MCF 10A (cell line): ENCODE measurements at regions not wholly inside any gene's neighbourhood (a gene's known extent, or its start where the extent isn't known, plus 50 kb on each side); places are given as distances from the start of the nearest gene placed in this dataset.
"Not testable (repeated sequence)": the region's sequence is repeated elsewhere in the genome, so short reads cannot be mapped to it uniquely, and the experiment has no call there.

Source experiments
- BruUV-seq: library from RNA; stranded (reverse); fragments of 400-500 nt; replicated peaks from 2 replicates; lab custom pipeline; 2021; lab: Mats Ljungman, UMichigan
- CTCF ChIA-PET: fragments of 300-600 bp; sonication (Branson Sonifier 250); formaldehyde crosslinking; extraction: SDS; loops from one replicate; lab custom pipeline; 2021; ENCODE audit warnings: antibody characterized with exemption, inconsistent platforms; lab: Yijun Ruan, JAX
- POLR2A ChIA-PET: fragments of 300-600, 350-650 bp; sonication (Branson Sonifier 250); formaldehyde crosslinking; extraction: SDS; loops from one replicate; lab custom pipeline; 2020; ENCODE audit warnings: antibody characterized with exemption, inconsistent platforms; lab: Yijun Ruan, JAX
- DNase-seq: peaks from one replicate; pipeline ENCODE4 v3.0.0-alpha.2; 2018; ENCODE audit not compliant: unreplicated experiment
- H3K27ac Mint-ChIP-seq: one replicate; pipeline ENCODE4 v1.8.0; 2022; ENCODE audit warnings: mild to moderate bottlenecking, low read depth, mixed read lengths; ENCODE audit not compliant: unreplicated experiment
- H3K27me3 Mint-ChIP-seq: one replicate; pipeline ENCODE4 v1.8.0; 2022; ENCODE audit warnings: mixed read lengths; ENCODE audit not compliant: insufficient read depth, unreplicated experiment
- H3K36me3 Mint-ChIP-seq: one replicate; pipeline ENCODE4 v1.8.0; 2022; ENCODE audit warnings: mild to moderate bottlenecking, moderate library complexity, mixed read lengths; ENCODE audit not compliant: insufficient read depth, unreplicated experiment
- H3K4me1 Mint-ChIP-seq: one replicate; pipeline ENCODE4 v1.8.0; 2022; ENCODE audit warnings: mixed read lengths; ENCODE audit not compliant: insufficient read depth, unreplicated experiment
- H3K4me3 Mint-ChIP-seq: one replicate; pipeline ENCODE4 v1.8.0; 2022; ENCODE audit warnings: mild to moderate bottlenecking, moderate library complexity, mixed read lengths; ENCODE audit not compliant: unreplicated experiment
- H3K9me3 Mint-ChIP-seq: one replicate; pipeline ENCODE4 v1.8.0; 2022; ENCODE audit warnings: mixed read lengths; ENCODE audit not compliant: unreplicated experiment
- intact Hi-C: fragments of 100-400 bp; cut with micrococcal nuclease; formaldehyde crosslinking; loops from 2 replicates; pipeline ENCODE4 v1.14.1; 2022
- TF ChIP-seq, protein P1 (sequence below): fragments of 200-600 bp; IDR thresholded peaks from one replicate; pipeline ENCODE4 v1.8.0; 2022; ENCODE audit warnings: antibody characterized with exemption, mild to moderate bottlenecking; ENCODE audit not compliant: unreplicated experiment

DNA sequence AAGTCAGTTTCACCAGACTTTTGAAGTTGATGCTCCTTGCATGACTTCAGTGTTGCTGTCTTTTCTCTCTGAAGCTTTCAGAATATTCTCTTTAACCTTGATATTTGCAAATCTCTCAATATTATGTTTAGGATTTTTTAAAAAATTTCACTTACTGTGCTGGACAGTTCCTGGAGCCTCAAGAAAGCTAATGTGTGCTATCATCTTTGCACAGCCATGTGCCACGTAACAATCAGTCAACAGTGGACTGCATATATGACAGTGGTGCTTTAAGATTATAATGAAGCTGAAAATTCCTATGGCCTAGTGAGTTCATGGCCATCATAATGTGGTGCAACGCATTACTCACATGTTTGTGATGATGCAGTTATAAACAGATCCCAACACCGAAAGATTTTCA lies 59.1 kb upstream of the OGFRL1 start:
- TF ChIP-seq, protein P1, sequence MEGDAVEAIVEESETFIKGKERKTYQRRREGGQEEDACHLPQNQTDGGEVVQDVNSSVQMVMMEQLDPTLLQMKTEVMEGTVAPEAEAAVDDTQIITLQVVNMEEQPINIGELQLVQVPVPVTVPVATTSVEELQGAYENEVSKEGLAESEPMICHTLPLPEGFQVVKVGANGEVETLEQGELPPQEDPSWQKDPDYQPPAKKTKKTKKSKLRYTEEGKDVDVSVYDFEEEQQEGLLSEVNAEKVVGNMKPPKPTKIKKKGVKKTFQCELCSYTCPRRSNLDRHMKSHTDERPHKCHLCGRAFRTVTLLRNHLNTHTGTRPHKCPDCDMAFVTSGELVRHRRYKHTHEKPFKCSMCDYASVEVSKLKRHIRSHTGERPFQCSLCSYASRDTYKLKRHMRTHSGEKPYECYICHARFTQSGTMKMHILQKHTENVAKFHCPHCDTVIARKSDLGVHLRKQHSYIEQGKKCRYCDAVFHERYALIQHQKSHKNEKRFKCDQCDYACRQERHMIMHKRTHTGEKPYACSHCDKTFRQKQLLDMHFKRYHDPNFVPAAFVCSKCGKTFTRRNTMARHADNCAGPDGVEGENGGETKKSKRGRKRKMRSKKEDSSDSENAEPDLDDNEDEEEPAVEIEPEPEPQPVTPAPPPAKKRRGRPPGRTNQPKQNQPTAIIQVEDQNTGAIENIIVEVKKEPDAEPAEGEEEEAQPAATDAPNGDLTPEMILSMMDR: no peak
- BruUV-seq: no TSS peak
- H3K4me3 Mint-ChIP-seq: no peak overlapping the region
- H3K9me3 Mint-ChIP-seq: no peaks in the 10 kb centered on the region
- intact Hi-C loops: no loop called here
- H3K27ac Mint-ChIP-seq: no peak overlapping the region
- no peaks in the 10 kb centered on the region for H3K27me3 Mint-ChIP-seq
- ChIA-PET CTCF (interaction anchor here (0.7 kb wide), 1 partner anchor 41 kb away, joined by 3 read pairs; no protein-coding TSS in a partner anchor), POLR2A (no interaction called here)
- no peaks in the 10 kb centered on the region for H3K36me3 Mint-ChIP-seq
- peaks cover 6% of the 10 kb centered on the region for H3K4me1 Mint-ChIP-seq
- no peak for DNase-seq

DNA sequence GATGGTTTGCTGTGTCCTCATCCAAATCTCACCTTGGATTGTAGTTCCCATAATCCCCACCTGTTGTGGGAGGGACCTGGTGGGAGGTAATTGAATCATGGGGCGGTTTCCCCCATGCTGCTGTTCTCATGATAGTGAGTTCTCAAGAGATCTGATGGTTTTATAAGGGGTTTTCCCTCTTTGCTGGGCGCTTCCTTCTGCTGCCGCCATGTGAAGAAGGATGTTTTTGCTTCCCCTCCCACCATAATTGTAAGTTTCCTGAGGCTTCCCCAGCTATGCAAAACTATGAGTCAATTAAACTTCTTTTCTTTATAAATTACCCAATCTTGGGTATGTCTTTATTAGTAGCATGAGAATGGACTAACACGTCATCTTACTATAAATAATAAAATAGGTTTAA lies 55.7 kb upstream of the OGFRL1 start:
- not testable (repeated sequence) for BruUV-seq, H3K36me3 Mint-ChIP-seq, H3K27ac Mint-ChIP-seq

DNA sequence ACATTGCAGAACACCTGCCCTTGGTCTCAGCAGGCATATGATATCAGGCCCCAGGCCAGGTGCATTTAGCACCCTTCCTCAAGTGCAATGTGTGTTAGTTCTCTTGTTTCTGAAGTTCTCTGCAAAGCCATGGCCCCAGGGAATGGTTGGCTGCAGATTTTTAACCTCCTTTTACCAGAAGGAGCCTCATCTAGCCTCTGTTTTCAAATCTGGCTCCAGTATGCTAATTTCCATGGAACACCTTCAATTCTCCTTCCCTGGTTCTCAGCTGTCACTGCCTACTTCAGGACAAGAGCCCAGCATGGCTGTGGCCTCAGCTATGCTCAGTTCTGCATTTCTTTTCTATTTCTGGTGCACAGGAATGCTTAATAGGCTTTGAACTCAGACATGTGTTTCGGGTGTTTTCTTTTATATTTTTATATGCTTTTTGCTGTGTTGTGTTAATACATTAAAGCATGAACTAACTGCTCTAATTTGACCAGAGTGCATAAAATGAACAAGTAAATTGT lies 51.6 kb upstream of the OGFRL1 start:
- intact Hi-C loops: no loop called here
- ChIA-PET POLR2A (interaction anchor here (0.6 kb wide), 1 partner anchor 35 kb away, joined by 3 read pairs; no protein-coding TSS in a partner anchor), CTCF (no interaction called here)
- Mint-ChIP-seq H3K4me1 (no peaks in the 10 kb centered on the region), H3K9me3 (no peaks in the 10 kb centered on the region), H3K27ac (no peak overlapping the region), H3K27me3 (no peaks in the 10 kb centered on the region), H3K36me3 (no peaks in the 10 kb centered on the region), H3K4me3 (no peak overlapping the region)
- DNase-seq: no peak
- TF ChIP-seq, protein P1: no peak
- no TSS peak for BruUV-seq

More for the DNA sequence above, 55.7 kb upstream of the OGFRL1 start:
- POLR2A ChIA-PET, H3K4me1 Mint-ChIP-seq, intact Hi-C loops, H3K9me3 Mint-ChIP-seq, CTCF ChIA-PET, DNase-seq, H3K4me3 Mint-ChIP-seq, H3K27me3 Mint-ChIP-seq: not testable (repeated sequence)

GRCh38 chr6:71238351-71238750 lies 50.3 kb upstream of the OGFRL1 start:
- Mint-ChIP-seq H3K27me3 (no peaks in the 10 kb centered on the region), H3K36me3 (no peaks in the 10 kb centered on the region), H3K4me3 (no peak overlapping the region), H3K4me1 (no peaks in the 10 kb centered on the region), H3K27ac (no peak overlapping the region), H3K9me3 (peaks cover 7% of the 10 kb centered on the region)
- intact Hi-C loops: no loop called here
- TF ChIP-seq, protein P1: no peak
- no TSS peak for BruUV-seq
- ChIA-PET POLR2A (no interaction called here), CTCF (interaction anchor here (1.0 to 1.2 kb wide), 3 partner anchors 8 to 112 kb away, joined by 3 to 5 read pairs (median 3); no protein-coding TSS in a partner anchor)
- no peak for DNase-seq
